ENCODE measurements at regions not wholly inside any gene's neighbourhood (a gene's known extent, or its start where the extent isn't known, plus 50 kb on each side); places are given as distances from the start of the nearest gene placed in this dataset.

DNA sequence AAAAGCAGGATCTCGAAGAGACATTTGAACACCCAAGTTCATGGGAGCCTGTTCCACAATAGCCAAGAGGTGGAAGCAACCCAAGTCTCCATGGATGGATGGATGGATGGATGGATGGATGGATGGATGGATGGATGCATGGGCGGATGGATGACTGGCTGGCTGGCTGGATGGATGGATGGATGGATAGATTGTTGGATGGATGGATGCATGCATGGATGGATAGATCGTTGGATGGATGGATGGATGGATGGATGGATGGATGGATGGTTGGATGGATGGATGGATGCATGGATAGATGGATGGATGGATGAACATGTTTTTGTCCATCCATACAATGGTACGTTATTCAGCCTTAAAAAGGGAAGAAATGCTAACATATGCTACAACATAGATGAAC lies 603.4 kb downstream of the BRD1 start:
- Histone ChIP-seq H3K9ac (ENCODE audit: low read depth, low read length, poor library complexity) (no peak overlapping the region), H3K4me1 (ENCODE audit: control insufficient read depth in 2 of 2, insufficient read depth in 1 of 2, low read depth in 1 of 2, low read length in 2 of 2) (no peaks in the 10 kb centered on the region), H3K4ac (ENCODE audit: low read length) (no peak overlapping the region), H2BK120ac (ENCODE audit: low read depth, low read length) (no peak overlapping the region), H3K18ac (ENCODE audit: low read length) (no peak overlapping the region), H4K8ac (ENCODE audit: low read depth, low read length) (no peak overlapping the region), H3K4me2 (ENCODE audit: insufficient read depth, low read length, poor library complexity, severe bottlenecking) (no peak overlapping the region), H3K9me3 (replicated peaks in 1 of 2; ENCODE audit: control insufficient read depth in 2 of 2, insufficient read depth in 1 of 2, low read depth in 1 of 2, low read length in 2 of 2) (no peaks in the 10 kb centered on the region), H3K27ac (replicated peaks; ENCODE audit: low read length) (no peak overlapping the region), H3K79me1 (ENCODE audit: low read depth, low read length) (no peaks in the 10 kb centered on the region), H2BK12ac (ENCODE audit: low read length) (no peak overlapping the region), H3K36me3 (replicated peaks in 1 of 2; ENCODE audit: control insufficient read depth in 2 of 2, insufficient read depth in 2 of 2, low read length in 2 of 2) (no peaks in the 10 kb centered on the region), H2AK5ac (ENCODE audit: low read depth, low read length) (no peak overlapping the region), H3K23ac (ENCODE audit: low read depth, low read length, poor library complexity) (no peak overlapping the region), H3K4me3 (ENCODE audit: low read length in 2 of 2) (no peak overlapping the region), H4K91ac (ENCODE audit: low read depth, low read length, poor library complexity) (no peak overlapping the region), H2BK5ac (ENCODE audit: low read length) (no peak overlapping the region), H2BK15ac (ENCODE audit: low read length) (no peak overlapping the region), H2AFZ (ENCODE audit: low read length) (no peak overlapping the region), H3K14ac (ENCODE audit: low read length) (no peak overlapping the region), H3K27me3 (ENCODE audit: control insufficient read depth in 3 of 3, insufficient read depth in 3 of 3, low read depth in 1 of 3, low read length in 3 of 3) (no peaks in the 10 kb centered on the region)
- no CpG with 5 or more reads among the region's 4 CpGs for WGBS, 2 donors (ENCODE audit: extremely low coverage in 2 of 2, insufficient read length in 2 of 2, insufficient replicate concordance in 1 of 2)
- DNase-seq (ENCODE audit: low spot score) = no peak

DNA sequence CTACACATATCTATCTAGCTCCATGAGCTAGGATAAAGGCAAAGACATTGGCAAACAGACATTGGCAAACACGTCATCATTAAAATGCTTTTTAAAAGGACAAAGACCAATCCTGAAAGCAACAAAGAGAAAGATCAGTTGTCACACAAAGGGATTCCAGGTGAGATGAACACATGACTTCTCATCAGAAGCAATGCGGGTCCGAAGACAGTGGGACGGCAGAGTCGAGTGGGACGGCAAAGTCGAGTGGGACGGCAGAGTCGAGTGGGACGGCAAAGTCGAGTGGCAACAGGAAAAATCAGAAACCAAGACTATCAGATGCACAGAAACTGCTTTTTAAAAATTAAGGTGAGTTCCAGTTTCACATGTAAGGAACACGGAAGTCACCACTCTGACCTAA lies 609.5 kb downstream of the BRD1 start:
- Histone ChIP-seq H4K8ac (ENCODE audit: low read depth, low read length) (no peak overlapping the region), H2BK15ac (ENCODE audit: low read length) (no peak overlapping the region), H2BK5ac (ENCODE audit: low read length) (no peak overlapping the region), H3K4ac (ENCODE audit: low read length) (no peak overlapping the region), H3K79me1 (ENCODE audit: low read depth, low read length) (no peaks in the 10 kb centered on the region), H3K27ac (replicated peaks; ENCODE audit: low read length) (no peak overlapping the region), H3K18ac (ENCODE audit: low read length) (no peak overlapping the region), H3K4me1 (ENCODE audit: control insufficient read depth in 2 of 2, insufficient read depth in 1 of 2, low read depth in 1 of 2, low read length in 2 of 2) (no peaks in the 10 kb centered on the region), H3K36me3 (replicated peaks in 1 of 2; ENCODE audit: control insufficient read depth in 2 of 2, insufficient read depth in 2 of 2, low read length in 2 of 2) (no peaks in the 10 kb centered on the region), H3K9me3 (replicated peaks in 1 of 2; ENCODE audit: control insufficient read depth in 2 of 2, insufficient read depth in 1 of 2, low read depth in 1 of 2, low read length in 2 of 2) (peaks cover 0 to 4% of the 10 kb centered on the region in 2 donors), H4K91ac (ENCODE audit: low read depth, low read length, poor library complexity) (no peak overlapping the region), H3K14ac (ENCODE audit: low read length) (no peak overlapping the region), H3K23ac (ENCODE audit: low read depth, low read length, poor library complexity) (no peak overlapping the region), H3K27me3 (ENCODE audit: control insufficient read depth in 3 of 3, insufficient read depth in 3 of 3, low read depth in 1 of 3, low read length in 3 of 3) (no peaks in the 10 kb centered on the region), H2AK5ac (ENCODE audit: low read depth, low read length) (no peak overlapping the region), H2BK12ac (ENCODE audit: low read length) (no peak overlapping the region), H3K4me3 (ENCODE audit: low read length in 2 of 2) (no peak overlapping the region), H3K9ac (ENCODE audit: low read depth, low read length, poor library complexity) (no peak overlapping the region), H2AFZ (ENCODE audit: low read length) (no peak overlapping the region), H3K4me2 (ENCODE audit: insufficient read depth, low read length, poor library complexity, severe bottlenecking) (no peak overlapping the region), H2BK120ac (ENCODE audit: low read depth, low read length) (no peak overlapping the region)
- no peak for DNase-seq (ENCODE audit: low spot score)
- no CpG with 5 or more reads among the region's 12 CpGs for WGBS, 2 donors (ENCODE audit: extremely low coverage in 2 of 2, insufficient read length in 2 of 2, insufficient replicate concordance in 1 of 2)

DNA sequence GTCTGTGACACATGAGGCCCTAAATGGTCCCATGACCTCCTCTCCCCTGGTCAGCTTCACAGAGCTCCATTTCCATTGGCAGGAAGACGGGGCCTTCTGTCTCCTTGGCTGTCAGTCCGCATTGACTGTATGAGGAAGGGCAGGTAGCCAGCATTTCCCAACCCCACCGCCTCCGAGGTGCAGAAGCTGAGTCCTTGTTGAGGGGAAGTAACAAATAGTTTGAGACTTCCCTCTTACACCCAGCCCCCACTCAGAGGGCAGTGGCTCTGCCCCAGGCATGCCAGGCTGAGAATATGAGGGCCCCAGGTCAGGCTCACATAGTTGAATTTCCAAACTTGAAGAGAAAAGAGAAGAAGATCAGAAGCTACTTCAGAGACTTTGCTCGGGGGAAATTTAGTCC lies 611.1 kb downstream of the BRD1 start:
- no peaks in the 10 kb centered on the region for H3K4me1 ChIP-seq (ENCODE audit: control insufficient read depth in 2 of 2, insufficient read depth in 1 of 2, low read depth in 1 of 2, low read length in 2 of 2)
- WGBS, 2 donors (ENCODE audit: extremely low coverage in 2 of 2, insufficient read length in 2 of 2, insufficient replicate concordance in 1 of 2) = no CpG with 5 or more reads among the region's 5 CpGs
- H2AFZ ChIP-seq (ENCODE audit: low read length) = no peak overlapping the region
- no peak overlapping the region for H2AK5ac ChIP-seq (ENCODE audit: low read depth, low read length)
- no peak overlapping the region for H2BK120ac ChIP-seq (ENCODE audit: low read depth, low read length)
- H3K79me1 ChIP-seq (ENCODE audit: low read depth, low read length) = no peaks in the 10 kb centered on the region
- no peak overlapping the region for H2BK12ac ChIP-seq (ENCODE audit: low read length)
- no peak overlapping the region for H3K9ac ChIP-seq (ENCODE audit: low read depth, low read length, poor library complexity)
- H4K91ac ChIP-seq (ENCODE audit: low read depth, low read length, poor library complexity) = no peak overlapping the region
- H2BK15ac ChIP-seq (ENCODE audit: low read length) = no peak overlapping the region
- H2BK5ac ChIP-seq (ENCODE audit: low read length) = no peak overlapping the region
- no peak overlapping the region for H3K4me3 ChIP-seq (ENCODE audit: low read length in 2 of 2)
- no peak overlapping the region for H3K14ac ChIP-seq (ENCODE audit: low read length)
- H3K9me3 ChIP-seq (replicated peaks in 1 of 2; ENCODE audit: control insufficient read depth in 2 of 2, insufficient read depth in 1 of 2, low read depth in 1 of 2, low read length in 2 of 2) = peaks cover 0 to 4% of the 10 kb centered on the region in 2 donors
- no peaks in the 10 kb centered on the region for H3K36me3 ChIP-seq (replicated peaks in 1 of 2; ENCODE audit: control insufficient read depth in 2 of 2, insufficient read depth in 2 of 2, low read length in 2 of 2)
- no peak overlapping the region for H3K4ac ChIP-seq (ENCODE audit: low read length)
- H3K27ac ChIP-seq (replicated peaks; ENCODE audit: low read length) = no peak overlapping the region
- no peak overlapping the region for H3K18ac ChIP-seq (ENCODE audit: low read length)
- no peak overlapping the region for H3K4me2 ChIP-seq (ENCODE audit: insufficient read depth, low read length, poor library complexity, severe bottlenecking)
- no peak overlapping the region for H3K23ac ChIP-seq (ENCODE audit: low read depth, low read length, poor library complexity)
- H4K8ac ChIP-seq (ENCODE audit: low read depth, low read length) = no peak overlapping the region
- no peak for DNase-seq (ENCODE audit: low spot score)
- no peaks in the 10 kb centered on the region for H3K27me3 ChIP-seq (ENCODE audit: control insufficient read depth in 3 of 3, insufficient read depth in 3 of 3, low read depth in 1 of 3, low read length in 3 of 3)

DNA sequence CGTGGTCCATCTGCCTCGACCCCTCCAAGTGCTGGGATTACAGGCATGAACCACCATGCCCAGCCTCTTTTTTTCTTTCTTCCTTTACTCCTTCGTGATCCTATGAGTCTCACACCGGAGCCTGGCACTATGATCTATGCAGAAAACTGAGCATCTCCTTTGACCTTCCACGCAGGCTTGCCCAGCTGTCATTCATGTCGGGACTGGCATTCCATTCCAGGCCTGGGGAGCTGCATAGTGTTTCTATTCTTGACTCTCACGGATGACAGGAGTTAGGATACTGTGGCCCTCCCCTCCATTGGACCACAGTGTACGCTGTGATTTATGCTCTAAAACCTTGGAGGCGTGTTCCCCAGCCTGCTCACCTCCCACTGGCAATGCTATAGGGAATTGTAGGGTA lies 611.8 kb downstream of the BRD1 start:
- Histone ChIP-seq H4K8ac (ENCODE audit: low read depth, low read length) (no peak overlapping the region), H3K4ac (ENCODE audit: low read length) (no peak overlapping the region), H2BK12ac (ENCODE audit: low read length) (no peak overlapping the region), H3K9ac (ENCODE audit: low read depth, low read length, poor library complexity) (no peak overlapping the region), H2AFZ (ENCODE audit: low read length) (no peak overlapping the region), H4K91ac (ENCODE audit: low read depth, low read length, poor library complexity) (no peak overlapping the region), H3K23ac (ENCODE audit: low read depth, low read length, poor library complexity) (no peak overlapping the region), H3K4me1 (ENCODE audit: control insufficient read depth in 2 of 2, insufficient read depth in 1 of 2, low read depth in 1 of 2, low read length in 2 of 2) (no peaks in the 10 kb centered on the region), H3K27me3 (ENCODE audit: control insufficient read depth in 3 of 3, insufficient read depth in 3 of 3, low read depth in 1 of 3, low read length in 3 of 3) (no peaks in the 10 kb centered on the region), H2BK5ac (ENCODE audit: low read length) (no peak overlapping the region), H3K18ac (ENCODE audit: low read length) (no peak overlapping the region), H2BK120ac (ENCODE audit: low read depth, low read length) (no peak overlapping the region), H3K4me2 (ENCODE audit: insufficient read depth, low read length, poor library complexity, severe bottlenecking) (no peak overlapping the region), H2BK15ac (ENCODE audit: low read length) (no peak overlapping the region), H2AK5ac (ENCODE audit: low read depth, low read length) (no peak overlapping the region), H3K9me3 (replicated peaks in 1 of 2; ENCODE audit: control insufficient read depth in 2 of 2, insufficient read depth in 1 of 2, low read depth in 1 of 2, low read length in 2 of 2) (peaks cover 0 to 4% of the 10 kb centered on the region in 2 donors), H3K27ac (replicated peaks; ENCODE audit: low read length) (no peak overlapping the region), H3K14ac (ENCODE audit: low read length) (no peak overlapping the region), H3K36me3 (replicated peaks in 1 of 2; ENCODE audit: control insufficient read depth in 2 of 2, insufficient read depth in 2 of 2, low read length in 2 of 2) (no peaks in the 10 kb centered on the region), H3K79me1 (ENCODE audit: low read depth, low read length) (no peaks in the 10 kb centered on the region), H3K4me3 (ENCODE audit: low read length in 2 of 2) (no peak overlapping the region)
- DNase-seq (ENCODE audit: low spot score) = no peak
- no CpG with 5 or more reads among the region's 9 CpGs for WGBS, 2 donors (ENCODE audit: extremely low coverage in 2 of 2, insufficient read length in 2 of 2, insufficient replicate concordance in 1 of 2)
